CD4-positive, alpha-beta T cell treated with Interleukin-6 at 100 ng/mL for 8 hours (primary cell): ENCODE measurements at regions not wholly inside any gene's neighbourhood (a gene's known extent, or its start where the extent isn't known, plus 50 kb on each side); places are given as distances from the start of the nearest gene placed in this dataset.

ENCODE experiments used
- DNase-seq: peaks from one replicate; pipeline ENCODE4 v3.0.0-alpha.2; 2020; ENCODE audit warnings: mixed read lengths, low spot score

DNA sequence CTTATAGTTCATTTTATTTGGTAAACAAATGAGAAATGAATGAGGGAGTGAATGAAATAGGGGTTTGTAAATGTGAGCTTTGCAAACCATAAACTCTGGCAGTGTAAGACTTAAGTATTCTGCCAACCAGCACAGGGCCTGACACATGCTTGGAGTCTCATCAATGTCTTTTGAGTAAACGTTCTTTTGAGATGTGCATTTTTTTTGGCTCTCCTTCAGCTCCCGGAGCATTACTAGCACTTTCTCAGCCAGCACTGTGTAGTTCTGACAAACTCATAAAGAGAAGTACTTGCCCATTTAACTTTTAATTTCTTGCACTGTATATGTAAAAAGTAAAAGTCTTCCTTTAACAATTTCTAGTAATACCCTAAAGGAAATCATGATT lies 245.3 kb downstream of the HS3ST1 start:
- DNase-seq = no peak

DNA sequence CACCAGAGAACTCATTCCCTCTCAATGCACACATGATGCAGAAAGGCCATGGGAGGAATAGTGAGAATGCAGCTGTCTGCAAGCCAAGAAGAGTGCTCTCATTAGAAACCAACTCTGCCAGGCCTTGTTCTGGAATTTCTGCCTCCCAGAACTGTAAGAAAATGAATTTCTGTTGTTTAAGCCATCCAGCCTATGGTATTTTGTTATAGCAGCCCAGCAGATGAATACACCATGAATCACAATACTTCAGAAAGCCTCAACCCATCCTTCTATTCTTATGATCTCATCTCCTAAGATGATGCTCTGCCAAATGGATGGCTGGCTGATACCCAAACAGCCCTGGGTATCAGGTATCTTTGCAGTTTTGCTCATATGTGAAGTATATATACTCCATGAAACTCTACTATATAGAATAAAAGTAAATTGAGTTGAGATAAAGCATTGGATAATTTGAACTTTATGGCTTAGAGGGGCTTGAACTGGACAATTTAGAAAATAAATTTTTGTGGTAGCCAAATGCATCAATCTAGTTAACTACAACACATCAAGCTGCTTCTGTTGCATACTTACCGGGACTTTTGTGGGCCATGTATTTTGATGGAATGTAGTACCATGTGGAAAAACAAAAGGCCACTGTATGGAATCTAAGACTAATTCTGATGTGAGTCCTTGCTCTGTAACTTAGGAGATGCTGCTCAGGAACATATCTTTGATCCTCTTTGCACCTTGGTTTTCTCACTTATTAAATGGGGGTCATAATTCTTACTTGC lies 245.9 kb downstream of the HS3ST1 start:
- no peak for DNase-seq

DNA sequence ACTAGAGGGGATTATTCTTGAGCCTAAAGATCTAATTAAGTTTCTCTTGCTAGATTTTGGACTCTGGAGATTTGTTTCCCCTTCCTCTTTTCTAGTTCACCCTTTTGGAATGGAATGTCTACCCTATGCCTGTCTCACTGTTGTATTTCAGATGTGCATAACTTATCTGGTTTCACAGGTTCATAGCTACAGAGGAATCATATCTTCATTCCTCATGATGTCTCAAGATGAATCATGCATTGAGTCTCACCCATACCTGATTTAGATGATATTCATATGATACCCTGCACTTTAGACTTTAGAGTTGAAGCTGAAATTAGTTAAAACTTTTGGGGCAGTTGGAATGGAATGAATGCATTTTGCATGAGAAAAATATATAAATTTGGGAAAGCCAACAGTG lies 246.7 kb downstream of the HS3ST1 start:
- DNase-seq = no peak

DNA sequence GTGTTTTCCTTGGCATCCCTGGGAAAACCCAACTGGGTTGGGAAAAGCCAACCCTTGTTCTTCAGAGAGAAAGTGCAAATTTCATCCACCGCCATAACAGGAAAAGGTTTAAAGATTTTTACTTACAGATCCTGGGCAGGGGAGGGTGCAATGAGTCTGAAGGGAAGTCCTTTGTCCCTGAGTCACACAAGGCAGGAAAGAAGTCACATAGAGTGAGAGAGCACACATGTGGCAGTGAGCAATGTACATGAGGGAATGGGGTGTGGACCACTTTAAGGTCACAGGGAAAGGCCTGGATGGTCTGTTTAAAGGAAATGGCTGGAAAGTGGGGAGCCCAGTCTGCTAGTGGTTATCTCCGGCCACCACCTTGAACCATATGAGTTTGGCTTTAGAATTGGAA lies 248.9 kb downstream of the HS3ST1 start:
- no peak for DNase-seq

DNA sequence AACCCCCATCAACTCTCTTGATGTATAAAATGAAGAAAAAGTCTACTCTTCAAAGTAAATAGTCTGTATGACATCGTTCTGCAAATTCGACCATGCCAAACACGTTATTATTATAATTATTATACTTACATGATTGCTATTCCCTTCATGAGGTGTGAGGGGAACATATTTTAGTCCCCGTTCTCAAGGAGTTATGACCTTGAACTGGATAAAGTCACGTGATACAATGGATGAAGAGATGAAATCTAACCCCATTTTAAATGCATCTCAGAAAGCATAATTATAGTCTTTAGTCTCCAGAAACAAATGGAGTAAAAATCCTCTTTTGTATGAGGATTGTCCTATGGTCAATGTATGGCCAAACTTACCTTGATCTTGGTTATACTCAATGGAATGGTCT lies 250.3 kb downstream of the HS3ST1 start:
- no peak for DNase-seq

DNA sequence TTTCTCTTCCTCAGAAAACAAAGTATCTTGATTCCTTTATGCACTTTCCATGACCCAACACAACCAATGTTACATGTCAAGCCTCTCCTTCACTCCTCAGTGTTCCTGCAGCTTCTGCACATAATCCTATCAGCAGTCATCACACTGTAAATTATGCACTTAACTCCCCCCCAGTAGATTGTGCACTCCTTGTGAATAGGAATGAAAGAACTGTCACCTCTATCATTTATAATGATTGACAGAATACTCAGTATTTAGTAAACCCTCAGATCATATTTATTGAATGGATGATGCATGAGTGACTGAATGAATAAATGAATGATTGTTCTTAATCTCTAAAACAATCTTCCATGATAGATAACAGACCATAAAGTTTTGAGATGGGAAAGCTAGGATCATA lies 253.3 kb downstream of the HS3ST1 start:
- no peak for DNase-seq

DNA sequence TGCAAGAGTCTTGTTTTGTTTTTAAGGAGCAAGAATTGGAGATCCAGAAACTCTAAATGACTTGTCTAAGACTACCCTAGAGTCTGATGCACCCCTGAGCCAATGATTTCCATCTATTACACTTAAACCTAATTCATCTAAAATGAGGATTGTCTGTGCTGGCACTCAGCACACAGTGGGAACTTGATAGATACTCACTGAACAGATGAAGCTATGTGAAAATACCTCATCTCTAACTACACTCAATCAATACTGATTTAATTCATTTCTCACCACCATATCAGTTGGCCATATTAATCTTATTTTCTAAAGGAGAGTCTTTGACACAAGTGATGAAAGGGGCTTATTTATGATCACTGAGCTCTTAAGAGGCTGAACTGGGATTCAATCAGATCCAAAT lies 262.1 kb downstream of the HS3ST1 start:
- DNase-seq = no peak

DNA sequence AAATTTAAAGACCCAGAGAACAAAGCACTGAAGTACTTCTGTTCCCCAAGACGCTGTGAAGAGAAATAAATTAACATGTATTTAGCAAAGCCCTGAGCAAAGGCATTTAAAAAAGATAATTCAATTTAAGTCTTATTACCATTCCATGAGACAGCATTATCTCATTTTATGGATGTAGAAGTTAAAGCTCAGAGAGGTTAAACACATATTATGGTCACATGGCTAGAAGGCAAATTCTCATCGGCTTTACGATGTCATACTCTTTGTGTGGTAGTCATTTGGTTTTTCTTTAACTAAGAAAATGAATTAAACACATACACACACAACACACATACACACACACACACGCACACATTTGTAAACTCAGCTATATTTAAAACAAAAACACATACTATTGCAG lies 262.7 kb downstream of the HS3ST1 start:
- no peak for DNase-seq

DNA sequence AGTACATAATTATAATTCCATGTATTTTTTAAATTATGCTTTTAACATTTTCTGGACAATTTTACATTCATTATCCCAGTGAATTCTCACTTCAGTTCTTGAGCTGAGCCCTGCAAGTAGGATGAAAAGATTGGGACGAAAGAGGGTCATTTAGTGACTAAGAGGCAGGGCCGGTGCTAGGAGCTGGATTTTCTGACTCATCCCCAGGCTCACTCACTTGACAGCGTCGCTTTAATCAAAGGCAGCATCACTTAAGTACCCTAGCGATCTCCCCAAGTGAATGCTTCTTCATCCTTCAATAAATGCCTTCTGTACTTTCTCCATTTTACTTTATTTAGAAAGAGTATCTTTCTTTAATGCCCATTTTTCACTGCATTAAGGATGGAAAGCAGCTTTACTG lies 263.6 kb downstream of the HS3ST1 start:
- DNase-seq = no peak

DNA sequence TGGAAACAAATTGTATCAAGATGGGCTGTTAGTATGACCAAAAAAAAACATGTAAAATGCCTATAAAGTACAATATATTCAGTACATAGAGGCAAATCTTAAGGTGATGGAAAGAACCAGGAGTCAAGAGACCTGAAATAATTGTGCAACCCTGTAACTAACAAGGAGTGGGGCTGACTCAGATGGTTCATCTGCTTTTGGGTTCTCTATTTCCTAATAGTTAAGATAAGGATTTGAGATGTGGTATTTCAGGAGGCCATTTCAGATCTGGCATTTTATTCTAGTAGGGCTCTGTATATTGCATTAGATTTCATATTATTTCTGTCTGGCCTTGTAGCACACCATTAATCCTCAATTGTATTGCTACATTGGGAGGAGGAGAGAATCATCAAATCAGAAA lies 268.4 kb downstream of the HS3ST1 start:
- DNase-seq = no peak

DNA sequence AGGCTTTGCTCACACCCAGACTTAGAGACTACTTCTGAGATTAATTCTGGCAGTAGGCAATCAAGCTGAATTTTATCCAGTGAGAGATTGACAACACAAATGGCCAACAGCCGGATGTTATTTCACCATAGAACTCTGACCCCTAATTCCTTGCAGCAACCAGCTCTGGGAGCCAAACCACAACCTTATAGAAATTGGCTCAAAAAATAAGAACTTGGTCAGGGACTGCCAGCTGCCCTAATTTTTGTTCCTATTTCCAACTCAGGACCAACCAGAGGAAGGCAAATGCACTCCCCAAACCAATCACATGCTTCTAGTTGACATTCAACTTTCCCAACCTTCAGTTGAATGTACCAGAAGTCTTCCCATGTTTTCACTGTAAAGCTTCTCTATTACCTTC lies 269.7 kb downstream of the HS3ST1 start:
- no peak for DNase-seq

DNA sequence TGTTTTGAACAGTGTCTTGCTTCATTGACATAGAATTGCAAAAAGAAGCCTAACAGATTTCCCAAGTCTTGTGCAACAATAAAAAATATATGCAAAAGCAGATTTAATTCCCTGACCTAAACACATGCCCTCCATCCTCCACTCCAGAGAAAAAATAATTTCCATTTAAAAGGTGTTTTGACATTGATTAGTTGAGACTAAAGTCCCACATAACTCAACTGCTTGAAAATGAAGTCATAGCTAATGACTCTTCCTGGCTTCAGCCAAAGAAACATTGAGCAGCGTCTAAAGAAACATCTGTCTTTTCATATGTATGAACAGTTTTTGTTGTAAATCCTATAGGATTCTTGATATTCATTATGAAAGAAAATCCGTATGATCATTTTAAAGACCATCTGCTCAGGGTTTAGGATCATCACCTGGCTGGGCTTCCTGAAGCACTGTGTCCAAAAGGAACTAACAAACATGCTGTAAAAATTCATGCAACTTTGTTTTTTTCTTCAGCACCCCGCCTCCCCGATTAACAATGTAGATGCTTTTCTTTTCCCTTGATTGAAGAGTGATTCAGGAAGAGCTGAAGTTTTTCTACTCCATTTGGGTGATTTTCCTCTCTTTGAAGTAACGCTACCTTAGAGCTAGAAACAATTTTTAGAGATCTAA lies 273.4 kb downstream of the HS3ST1 start:
- DNase-seq = no peak

DNA sequence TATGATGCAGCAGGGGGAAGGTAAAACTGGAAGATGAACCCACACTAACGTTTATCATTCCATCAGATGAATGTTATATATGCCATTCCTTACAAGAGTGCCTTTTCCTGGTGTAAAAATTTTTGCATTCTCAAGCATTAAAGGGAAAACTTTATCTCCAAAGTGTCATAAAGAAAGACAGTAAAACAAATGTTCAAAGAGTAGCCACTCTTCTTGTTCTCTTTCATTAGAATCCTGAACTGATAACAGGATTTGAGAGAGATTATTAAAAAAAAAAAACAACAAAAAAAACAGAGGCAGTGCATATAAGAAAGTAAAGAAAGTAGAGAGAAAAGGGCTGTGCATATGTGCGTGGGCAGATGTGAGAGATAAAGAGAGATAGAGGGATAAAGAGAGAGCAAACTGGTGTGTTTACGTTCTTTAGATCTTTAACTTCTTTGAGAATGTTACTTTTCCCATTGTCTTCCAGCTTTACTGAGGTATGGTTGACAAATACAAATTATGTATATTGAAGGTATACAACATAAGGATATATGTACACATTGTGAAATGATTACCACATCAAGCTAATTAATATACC lies 275.4 kb downstream of the HS3ST1 start:
- no peak for DNase-seq

DNA sequence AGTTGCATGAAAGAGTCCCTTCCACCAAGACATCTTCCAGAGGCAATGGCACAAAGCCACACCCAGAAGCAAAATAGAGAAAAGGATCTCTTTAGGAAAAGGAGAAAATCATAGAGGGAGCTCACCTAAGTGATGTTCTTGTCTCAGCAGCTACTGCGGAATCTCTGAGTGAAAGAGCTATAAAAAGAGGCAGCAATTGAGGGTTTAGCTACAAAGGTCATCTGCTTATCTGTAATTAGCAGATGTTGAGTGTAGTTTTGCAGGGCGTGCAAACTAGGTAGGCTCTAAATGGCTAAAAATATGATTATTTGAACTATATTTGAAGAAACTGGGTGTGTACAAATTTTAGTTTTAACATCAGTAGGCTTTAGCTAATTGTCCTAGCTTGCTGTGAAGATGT lies 276.0 kb downstream of the HS3ST1 start:
- no peak for DNase-seq

DNA sequence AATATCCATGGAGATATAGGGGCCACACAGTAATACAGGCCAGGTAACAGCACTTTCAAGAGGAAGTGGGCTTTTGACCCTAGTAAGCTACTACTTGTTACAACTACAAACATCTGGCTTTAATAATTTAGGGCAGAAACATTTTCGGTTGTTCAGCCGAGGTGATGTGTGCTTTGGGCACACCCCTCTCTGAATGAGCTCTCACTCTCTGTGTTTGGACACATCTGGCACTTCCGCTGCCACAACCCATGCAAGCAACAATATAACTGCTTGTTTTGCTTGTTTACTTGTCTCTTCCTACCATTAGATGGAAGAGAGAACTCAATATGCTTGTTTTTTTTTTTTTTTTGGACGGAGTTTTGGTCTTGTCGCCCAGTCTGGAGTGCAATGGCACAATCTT lies 277.2 kb downstream of the HS3ST1 start:
- no peak for DNase-seq

DNA sequence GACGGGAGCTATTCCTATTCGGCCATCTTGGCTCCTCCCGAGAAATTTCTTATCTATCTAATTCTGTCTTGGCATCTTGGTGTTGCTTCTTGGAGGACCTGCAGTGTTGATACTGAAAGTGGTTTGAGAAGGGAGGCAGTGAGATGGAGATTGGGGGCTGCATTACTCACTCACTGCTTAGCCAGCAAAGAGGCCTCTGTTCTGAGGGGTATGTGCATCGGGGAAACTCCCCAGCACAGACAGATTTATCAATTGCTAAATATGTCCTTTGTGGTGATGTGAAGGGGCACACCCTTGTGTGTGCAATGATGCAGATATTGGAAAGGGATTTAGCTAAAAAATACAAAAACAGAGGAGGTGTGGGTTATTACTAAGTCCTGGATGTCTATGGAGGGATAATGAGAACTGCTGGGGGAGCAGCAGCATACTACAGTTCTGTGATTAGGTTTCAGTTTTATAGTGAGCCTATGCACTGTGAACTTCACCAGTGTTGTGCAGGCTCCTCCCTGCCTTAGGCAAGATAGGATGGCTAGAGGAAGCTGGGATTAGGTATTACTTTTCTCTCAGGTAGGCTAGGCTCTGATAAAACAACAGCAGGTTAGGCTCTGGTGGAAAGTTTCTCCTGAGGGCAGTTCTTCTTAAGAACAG lies 279.0 kb downstream of the HS3ST1 start:
- no peak for DNase-seq

DNA sequence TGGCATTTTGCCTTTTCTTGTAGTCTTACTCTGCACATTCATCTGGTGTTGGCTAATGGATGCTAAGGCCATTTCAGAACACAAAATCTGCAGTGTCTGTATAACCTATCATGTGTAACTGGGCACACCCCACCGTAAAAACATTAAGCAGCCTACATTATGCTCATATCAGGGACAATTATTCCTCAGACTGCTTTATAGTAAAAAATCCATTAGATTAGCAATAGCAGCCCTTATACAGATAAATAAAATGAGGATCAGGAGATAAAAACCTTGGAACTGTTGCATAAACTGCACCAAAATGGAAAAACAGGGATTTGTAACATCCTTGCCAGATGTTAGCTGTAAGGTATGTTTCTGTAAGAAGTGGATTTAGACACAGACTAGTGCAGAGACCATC lies 288.8 kb downstream of the HS3ST1 start:
- DNase-seq = no peak

DNA sequence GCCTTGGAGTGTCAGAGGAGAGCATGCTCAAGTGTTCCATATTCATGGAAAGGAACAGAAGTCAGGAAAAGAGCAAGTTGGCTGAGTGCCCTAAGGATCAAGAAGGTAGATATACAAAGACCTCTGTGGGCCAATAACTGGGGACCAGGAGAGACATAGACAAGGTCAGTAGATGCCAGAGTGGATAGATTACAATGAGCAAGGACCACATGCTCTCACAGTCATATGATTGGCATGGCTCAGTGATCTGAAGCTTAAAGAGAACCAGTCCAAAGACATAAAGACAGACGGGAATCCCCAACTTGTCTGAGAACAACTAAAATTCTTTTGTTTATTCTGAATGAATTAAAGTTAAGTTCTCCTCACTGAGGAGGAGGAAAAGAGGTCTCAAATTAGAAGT lies 289.7 kb downstream of the HS3ST1 start:
- no peak for DNase-seq

DNA sequence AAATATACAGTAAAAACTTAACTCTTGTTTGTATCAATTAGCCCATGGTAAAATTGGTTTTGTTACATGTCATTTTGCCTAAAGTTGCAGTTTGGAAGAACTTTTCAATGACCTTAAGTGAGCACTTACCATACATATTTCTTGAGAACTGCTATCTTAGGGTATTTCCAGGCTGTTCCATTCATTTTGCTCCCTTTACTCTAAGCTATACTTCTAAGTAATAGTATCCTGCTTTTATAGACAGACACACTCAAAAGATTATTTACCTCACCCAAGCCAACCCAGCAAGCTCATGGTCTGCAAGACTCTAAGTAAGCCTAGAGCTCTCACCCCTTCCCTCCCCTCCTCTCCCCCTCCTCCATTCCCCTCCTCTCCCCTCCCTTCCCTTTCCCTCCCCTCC lies 294.0 kb downstream of the HS3ST1 start:
- DNase-seq = no peak

DNA sequence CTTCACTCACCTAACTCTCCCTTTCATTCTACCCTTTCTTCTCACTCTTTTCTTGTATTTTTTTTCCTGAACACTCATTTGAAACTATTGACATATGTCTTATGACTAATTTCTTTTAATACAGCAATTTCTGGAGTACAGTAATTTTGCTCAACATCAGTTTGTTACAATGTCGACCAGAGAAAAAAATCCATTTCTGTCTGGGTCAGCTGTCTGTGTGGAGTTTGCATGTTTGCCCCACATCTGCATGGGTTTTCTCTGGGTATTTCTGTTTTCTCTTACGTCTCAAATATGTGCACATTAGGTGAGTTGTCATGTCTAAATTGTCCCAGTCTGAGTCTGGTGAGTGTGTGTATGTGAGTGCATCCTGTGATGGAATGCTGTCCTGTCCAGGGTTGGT lies 294.8 kb downstream of the HS3ST1 start:
- DNase-seq = no peak

DNA sequence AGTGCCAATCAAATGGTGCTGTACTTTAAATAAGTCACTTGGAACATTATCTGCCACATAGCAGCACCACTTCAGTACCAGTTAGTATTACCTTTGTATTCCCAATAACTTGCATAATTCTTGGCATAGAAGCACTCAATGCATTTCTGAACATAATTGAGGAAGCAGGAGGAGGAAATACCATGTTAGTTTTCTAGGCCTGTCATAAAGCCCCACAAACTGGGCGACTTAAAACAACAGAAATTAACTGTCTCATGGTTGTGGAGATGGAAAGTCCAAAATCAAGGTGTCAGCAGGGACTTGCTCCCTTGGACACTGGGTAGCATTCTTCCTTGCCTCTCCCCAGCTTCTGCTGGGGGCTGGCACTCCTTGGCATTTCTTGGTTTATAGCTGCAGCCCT lies 296.2 kb downstream of the HS3ST1 start:
- DNase-seq = no peak

DNA sequence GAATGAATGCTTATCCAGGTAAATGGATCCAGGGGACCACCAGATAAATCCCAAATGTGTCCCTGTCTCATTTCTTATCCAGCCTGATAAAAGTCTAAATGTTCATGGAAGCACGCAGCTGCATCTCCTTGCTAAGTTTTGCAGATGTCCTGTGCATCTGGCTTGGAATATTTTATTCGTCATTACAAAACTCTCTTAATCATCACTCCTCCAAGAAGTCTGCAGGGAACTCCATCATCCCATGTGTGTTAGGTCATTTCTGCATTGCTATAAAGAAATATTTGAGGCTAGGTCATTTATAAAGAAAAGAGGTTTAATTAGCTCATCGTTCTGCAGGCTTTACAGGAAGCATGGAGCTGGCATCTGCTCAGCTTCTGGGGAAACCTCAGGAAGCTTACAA lies 297.2 kb downstream of the HS3ST1 start:
- DNase-seq = no peak
